Upper lobe of right lung (tissue), 1 donor: ENCODE measurements at regions not wholly inside any gene's neighbourhood (a gene's known extent, or its start where the extent isn't known, plus 50 kb on each side); places are given as distances from the start of the nearest gene placed in this dataset.

Experiments used
- ATAC-seq: fragments of 200-7000 bp; cut with Tn5 transposase; one replicate; pipeline ENCODE4 v1.9.1; 2020; ENCODE audit warnings: mild to moderate bottlenecking, moderate library complexity
- DNase-seq: peaks from one replicate; pipeline ENCODE4 v3.0.0-alpha.2; 2020
- H3K27ac ChIP-seq: fragments of 200-600 bp; one replicate; pipeline ENCODE4 v1.8.0; 2022
- H3K27me3 ChIP-seq: fragments of 200-600 bp; one replicate; pipeline ENCODE4 v1.8.0; 2022; ENCODE audit warnings: mild to moderate bottlenecking
- H3K36me3 ChIP-seq: fragments of 200-600 bp; one replicate; pipeline ENCODE4 v1.8.0; 2022
- H3K4me1 ChIP-seq: fragments of 200-600 bp; one replicate; pipeline ENCODE4 v1.8.0; 2022
- H3K4me3 ChIP-seq: fragments of 200-600 bp; one replicate; pipeline ENCODE4 v1.8.0; 2022; ENCODE audit warnings: mild to moderate bottlenecking
- H3K9me3 ChIP-seq: fragments of 200-600 bp; one replicate; pipeline ENCODE4 v1.8.0; 2022
- CTCF ChIP-seq: fragments of 200-600 bp; IDR thresholded peaks from one replicate; pipeline ENCODE4 v1.8.0; 2022; ENCODE audit warnings: antibody characterized with exemption
- intact Hi-C: fragments of 100-400 bp; cut with DNase I; formaldehyde crosslinking; loops from one replicate; pipeline ENCODE4 v1.11.0; 2022
- donor health status: DM: no; HTN: yes; CAD: no; lungs with severe emphysema.

GRCh38 chr22:47626428-47627390 lies 864.3 kb downstream of the TBC1D22A start:
- Histone ChIP-seq H3K27me3 (peaks cover 10% of the 10 kb centered on the region), H3K27ac (no peak overlapping the region), H3K9me3 (no peaks in the 10 kb centered on the region), H3K4me1 (no peaks in the 10 kb centered on the region), H3K36me3 (no peaks in the 10 kb centered on the region), H3K4me3 (no peak overlapping the region)
- ATAC-seq (no peak), DNase-seq (peak; percentile 31)
- no peak for TF ChIP-seq CTCF
- intact Hi-C loops: no loop called here

DNA sequence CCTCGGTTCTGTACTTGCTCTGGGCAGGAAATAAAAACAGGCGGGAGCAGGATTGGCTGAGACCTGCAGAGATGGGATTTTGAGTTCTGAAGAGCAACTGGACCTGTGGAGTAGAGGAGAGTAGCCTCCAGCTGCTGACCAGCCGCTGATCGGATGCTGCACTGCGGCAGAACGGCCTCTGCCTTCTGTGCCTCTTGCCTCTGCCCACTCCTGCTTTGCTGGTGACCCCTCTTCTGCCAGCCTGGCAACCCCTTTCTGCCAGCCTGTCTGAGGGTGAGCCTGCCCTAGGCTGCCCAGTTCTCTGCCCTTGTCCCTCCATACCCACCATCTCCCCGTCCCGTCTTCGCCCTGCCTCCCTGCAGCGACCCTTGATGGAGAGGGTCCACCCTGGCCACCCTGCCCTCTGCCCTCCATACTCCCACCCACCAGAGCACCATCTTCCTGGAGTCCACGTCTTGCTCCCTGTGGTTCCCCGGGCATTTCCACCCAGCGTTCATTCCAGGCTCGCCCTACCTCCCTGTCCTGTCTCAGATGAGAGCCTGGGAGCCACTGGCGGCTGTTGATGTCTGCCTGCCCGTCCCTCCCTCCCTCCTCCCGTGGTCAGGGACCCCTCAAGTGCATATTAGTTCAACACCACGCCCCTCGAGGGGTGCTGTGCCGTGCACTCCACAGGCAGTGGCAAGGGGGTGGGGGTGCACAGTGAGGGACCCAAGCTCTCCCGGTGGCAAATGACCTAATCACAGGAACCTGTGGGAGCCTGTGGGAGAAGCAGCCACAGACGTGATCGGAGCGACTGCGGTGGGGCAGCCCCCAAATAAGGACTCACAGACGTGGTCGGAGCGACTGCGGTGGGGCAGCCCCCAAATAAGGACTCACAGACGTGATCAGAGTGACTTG lies 863.3 kb downstream of the TBC1D22A start:
- ATAC-seq: no peak
- Histone ChIP-seq H3K9me3 (no peaks in the 10 kb centered on the region), H3K4me3 (no peak overlapping the region), H3K4me1 (no peaks in the 10 kb centered on the region), H3K36me3 (no peaks in the 10 kb centered on the region), H3K27ac (no peak overlapping the region), H3K27me3 (peaks cover 9% of the 10 kb centered on the region)
- peak; percentile 60 for DNase-seq
- TF ChIP-seq CTCF: no peak
- intact Hi-C loops: no loop called here

GRCh38 chr22:47625013-47625385 lies 862.5 kb downstream of the TBC1D22A start:
- no peak overlapping the region for H3K27ac ChIP-seq
- ATAC-seq (no peak), DNase-seq (peak; percentile 55)
- H3K4me3 ChIP-seq: no peak overlapping the region
- no peaks in the 10 kb centered on the region for H3K9me3 ChIP-seq
- TF ChIP-seq CTCF: no peak
- H3K36me3 ChIP-seq: no peaks in the 10 kb centered on the region
- intact Hi-C loops: no loop called here
- peaks cover 1% of the 10 kb centered on the region for H3K27me3 ChIP-seq
- H3K4me1 ChIP-seq: no peaks in the 10 kb centered on the region

GRCh38 chr22:47624252-47625012 lies 862.0 kb downstream of the TBC1D22A start:
- no peaks in the 10 kb centered on the region for H3K4me1 ChIP-seq
- ATAC-seq (no peak), DNase-seq (peak; percentile 35)
- H3K27me3 ChIP-seq: peaks cover 4% of the 10 kb centered on the region
- no peak overlapping the region for H3K4me3 ChIP-seq
- no peak overlapping the region for H3K27ac ChIP-seq
- intact Hi-C loops: no loop called here
- H3K9me3 ChIP-seq: no peaks in the 10 kb centered on the region
- no peak for TF ChIP-seq CTCF
- H3K36me3 ChIP-seq: no peaks in the 10 kb centered on the region

DNA sequence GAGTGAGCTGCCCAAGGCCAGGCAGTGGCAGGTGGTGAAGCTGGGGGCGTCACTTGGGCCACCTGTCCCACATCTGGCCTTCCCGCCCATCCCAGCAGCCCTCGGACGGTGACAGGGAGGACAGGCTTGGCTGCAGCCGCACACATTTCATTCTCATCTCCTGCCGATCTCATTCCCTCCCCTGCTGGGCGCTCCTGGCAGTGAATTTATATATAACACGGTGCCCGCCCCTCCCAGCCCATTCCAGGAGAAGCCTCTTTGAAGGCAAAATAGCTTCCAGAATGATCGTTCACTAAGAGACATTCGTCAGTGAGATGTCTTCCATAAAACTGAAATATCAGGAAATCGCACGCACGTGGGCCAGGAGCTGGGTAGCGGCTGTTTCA lies 861.3 kb downstream of the TBC1D22A start:
- Histone ChIP-seq H3K36me3 (no peaks in the 10 kb centered on the region), H3K4me3 (no peak overlapping the region), H3K27ac (no peak overlapping the region), H3K9me3 (no peaks in the 10 kb centered on the region), H3K4me1 (no peaks in the 10 kb centered on the region), H3K27me3 (peaks cover 7% of the 10 kb centered on the region)
- intact Hi-C loops: no loop called here
- no peak for TF ChIP-seq CTCF
- ATAC-seq (no peak), DNase-seq (peak; percentile 37)
